ENCODE measurements at regions not wholly inside any gene's neighbourhood (a gene's known extent, or its start where the extent isn't known, plus 50 kb on each side); places are given as distances from the start of the nearest gene placed in this dataset.

- H3K4me1 ChIP-seq, result peaks cover under 1% of the 10 kb centered on the region
- H3K79me2 ChIP-seq (ENCODE audit: low read depth), result no peaks in the 10 kb centered on the region
- H3K27me3 ChIP-seq, result no peaks in the 10 kb centered on the region
- H3K27ac ChIP-seq, result no peak overlapping the region
- H3K4me3 Mint-ChIP-seq, result no peak overlapping the region
- H3F3A ChIP-seq (ENCODE audit: low read depth), result no peaks in the 10 kb centered on the region
- H3K9me3 Mint-ChIP-seq, result no peaks in the 10 kb centered on the region
- no peaks in the 10 kb centered on the region for H3K27me3 Mint-ChIP-seq (ENCODE audit: insufficient read depth, low read depth)
- H3K36me3 ChIP-seq, result no peaks in the 10 kb centered on the region
- no peaks in the 10 kb centered on the region for H3K36me3 Mint-ChIP-seq
- TF ChIP-seq, protein P1, sequence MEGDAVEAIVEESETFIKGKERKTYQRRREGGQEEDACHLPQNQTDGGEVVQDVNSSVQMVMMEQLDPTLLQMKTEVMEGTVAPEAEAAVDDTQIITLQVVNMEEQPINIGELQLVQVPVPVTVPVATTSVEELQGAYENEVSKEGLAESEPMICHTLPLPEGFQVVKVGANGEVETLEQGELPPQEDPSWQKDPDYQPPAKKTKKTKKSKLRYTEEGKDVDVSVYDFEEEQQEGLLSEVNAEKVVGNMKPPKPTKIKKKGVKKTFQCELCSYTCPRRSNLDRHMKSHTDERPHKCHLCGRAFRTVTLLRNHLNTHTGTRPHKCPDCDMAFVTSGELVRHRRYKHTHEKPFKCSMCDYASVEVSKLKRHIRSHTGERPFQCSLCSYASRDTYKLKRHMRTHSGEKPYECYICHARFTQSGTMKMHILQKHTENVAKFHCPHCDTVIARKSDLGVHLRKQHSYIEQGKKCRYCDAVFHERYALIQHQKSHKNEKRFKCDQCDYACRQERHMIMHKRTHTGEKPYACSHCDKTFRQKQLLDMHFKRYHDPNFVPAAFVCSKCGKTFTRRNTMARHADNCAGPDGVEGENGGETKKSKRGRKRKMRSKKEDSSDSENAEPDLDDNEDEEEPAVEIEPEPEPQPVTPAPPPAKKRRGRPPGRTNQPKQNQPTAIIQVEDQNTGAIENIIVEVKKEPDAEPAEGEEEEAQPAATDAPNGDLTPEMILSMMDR (IDR thresholded peaks at IDR 0.05), result no peak
- TF ChIP-seq EZH2phosphoT487 (IDR thresholded peaks at IDR 0.05), result no peak
- TF ChIP-seq EZH2 (IDR thresholded peaks at IDR 0.05), result no peak
- no peak overlapping the region for H3K4me2 ChIP-seq
- H3K27ac Mint-ChIP-seq, result no peak overlapping the region
- no peaks in the 10 kb centered on the region for H4K20me1 ChIP-seq (ENCODE audit: low read depth)
- DNase-seq (ENCODE audit: low spot score), result no peak
- no peaks in the 10 kb centered on the region for H3K9me3 ChIP-seq (ENCODE audit: low read depth)
- no peaks in the 10 kb centered on the region for H3K4me1 Mint-ChIP-seq
- H3K4me3 ChIP-seq, result no peak overlapping the region
- no peak overlapping the region for H2AFZ ChIP-seq (replicated peaks)
- no peak overlapping the region for H3K9ac ChIP-seq
These were observed 246.9 kb upstream of the DACH1 start for GRCh38 chr13:72113931-72114330.

- Histone ChIP-seq H3K9ac (no peak overlapping the region), H3K4me3 (no peak overlapping the region), H3K27me3 (no peaks in the 10 kb centered on the region), H3K27ac (no peak overlapping the region), H3K79me2 (ENCODE audit: low read depth) (no peaks in the 10 kb centered on the region), H3F3A (ENCODE audit: low read depth) (no peaks in the 10 kb centered on the region), H3K4me2 (no peak overlapping the region), H3K4me1 (no peaks in the 10 kb centered on the region), H2AFZ (replicated peaks) (no peak overlapping the region), H3K9me3 (ENCODE audit: low read depth) (no peaks in the 10 kb centered on the region), H4K20me1 (ENCODE audit: low read depth) (no peaks in the 10 kb centered on the region), H3K36me3 (no peaks in the 10 kb centered on the region)
- no peaks in the 10 kb centered on the region for H3K27me3 Mint-ChIP-seq (ENCODE audit: insufficient read depth, low read depth)
- H3K4me1 Mint-ChIP-seq, result no peaks in the 10 kb centered on the region
- no peak for TF ChIP-seq EZH2 (IDR thresholded peaks at IDR 0.05)
- TF ChIP-seq, protein P1 (IDR thresholded peaks at IDR 0.05), result no peak
- no peak for TF ChIP-seq EZH2phosphoT487 (IDR thresholded peaks at IDR 0.05)
- no peaks in the 10 kb centered on the region for H3K9me3 Mint-ChIP-seq
- no peak overlapping the region for H3K27ac Mint-ChIP-seq
- DNase-seq (ENCODE audit: low spot score), result no peak
- H3K4me3 Mint-ChIP-seq, result no peak overlapping the region
- H3K36me3 Mint-ChIP-seq, result no peaks in the 10 kb centered on the region
These were observed 246.1 kb upstream of the DACH1 start for GRCh38 chr13:72113076-72113475.

GRCh38 chr13:72112216-72112615, 245.2 kb upstream of the DACH1 start:
- no peaks in the 10 kb centered on the region for H3K9me3 ChIP-seq (ENCODE audit: low read depth)
- Mint-ChIP-seq H3K36me3 (no peaks in the 10 kb centered on the region), H3K27ac (no peak overlapping the region), H3K4me3 (no peak overlapping the region), H3K4me1 (no peaks in the 10 kb centered on the region), H3K27me3 (ENCODE audit: insufficient read depth, low read depth) (no peaks in the 10 kb centered on the region), H3K9me3 (peaks cover 2% of the 10 kb centered on the region)
- H3K27me3 ChIP-seq, result no peaks in the 10 kb centered on the region
- no peaks in the 10 kb centered on the region for H3K4me1 ChIP-seq
- no peak overlapping the region for H3K27ac ChIP-seq
- DNase-seq (ENCODE audit: low spot score), result no peak
- no peak overlapping the region for H3K4me2 ChIP-seq
- H3K36me3 ChIP-seq, result no peaks in the 10 kb centered on the region
- TF ChIP-seq, protein P1 (IDR thresholded peaks at IDR 0.05), result no peak
- TF ChIP-seq EZH2 (IDR thresholded peaks at IDR 0.05) (no peak), EZH2phosphoT487 (IDR thresholded peaks at IDR 0.05) (no peak)
- H4K20me1 ChIP-seq (ENCODE audit: low read depth), result no peaks in the 10 kb centered on the region
- no peak overlapping the region for H3K4me3 ChIP-seq
- no peaks in the 10 kb centered on the region for H3K79me2 ChIP-seq (ENCODE audit: low read depth)
- no peak overlapping the region for H2AFZ ChIP-seq (replicated peaks)
- no peak overlapping the region for H3K9ac ChIP-seq
- H3F3A ChIP-seq (ENCODE audit: low read depth), result no peaks in the 10 kb centered on the region
